Epidermal melanocyte (primary cell): ENCODE measurements at regions not wholly inside any gene's neighbourhood (a gene's known extent, or its start where the extent isn't known, plus 50 kb on each side); places are given as distances from the start of the nearest gene placed in this dataset.
"Not testable (repeated sequence)": the region's sequence is repeated elsewhere in the genome, so short reads cannot be mapped to it uniquely, and the experiment has no call there.

Experiments
- DNase-seq: peaks from one replicate; pipeline ENCODE4 v3.0.0; 2011; ENCODE audit warnings: low spot score; ENCODE audit not compliant: insufficient read length

DNA sequence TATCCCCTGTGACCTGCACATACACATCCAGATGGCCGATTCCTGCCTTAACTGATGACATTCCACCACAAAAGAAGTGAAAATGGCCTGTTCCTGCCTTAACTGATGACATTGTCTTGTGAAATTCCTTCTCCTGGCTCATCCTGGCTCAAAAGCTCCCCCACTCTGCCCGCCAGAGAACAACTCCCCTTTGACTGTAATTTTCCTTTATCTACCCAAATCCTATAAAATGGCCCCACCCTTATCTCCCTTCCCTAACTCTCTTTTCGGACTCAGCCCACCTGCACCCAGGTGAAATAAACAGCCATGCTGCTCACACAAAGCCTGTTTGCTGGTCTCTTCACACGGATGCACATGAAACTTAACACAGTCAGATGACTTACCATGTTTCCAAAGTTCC is 403.8 kb downstream of the TBC1D32 start:
- not testable (repeated sequence) for DNase-seq

DNA sequence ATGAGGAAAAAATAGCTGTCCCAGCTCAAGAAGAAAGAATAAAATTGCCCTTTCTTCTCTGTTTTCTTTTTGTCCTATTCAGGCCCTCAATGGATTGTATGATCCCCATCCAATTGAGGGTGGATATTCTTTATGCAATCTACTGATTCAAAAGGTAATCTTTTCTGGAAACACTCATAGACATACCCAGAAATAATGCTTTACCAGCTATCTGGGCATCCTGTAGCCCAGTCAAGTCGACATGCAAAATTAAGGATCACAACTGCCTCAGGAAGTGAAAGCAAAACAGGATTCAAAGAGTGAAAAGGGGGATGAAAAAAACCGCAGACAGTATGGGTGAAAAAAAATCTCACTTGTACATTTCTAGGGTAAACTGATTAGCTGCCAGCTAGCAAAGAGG is 410.1 kb downstream of the TBC1D32 start:
- DNase-seq: no peak

DNA sequence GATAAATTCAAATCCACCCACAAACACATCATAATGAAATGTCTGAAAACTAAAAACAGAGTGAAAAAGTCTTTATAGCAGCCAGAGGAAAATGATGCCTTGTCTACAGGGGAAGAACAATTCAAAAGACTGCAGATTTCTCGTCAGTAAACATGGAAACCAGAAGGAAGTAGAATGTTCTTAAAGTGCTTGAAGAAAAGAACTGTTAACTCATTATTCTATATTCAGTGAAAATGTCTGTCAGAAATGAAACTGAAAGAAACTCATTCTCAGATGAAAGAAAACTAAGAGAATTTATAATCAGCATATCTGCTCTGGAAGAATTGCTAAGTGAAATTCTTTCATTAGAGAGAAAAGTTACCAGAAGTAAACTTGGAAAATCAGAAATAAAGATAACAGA is 416.1 kb downstream of the TBC1D32 start:
- DNase-seq: no peak

DNA sequence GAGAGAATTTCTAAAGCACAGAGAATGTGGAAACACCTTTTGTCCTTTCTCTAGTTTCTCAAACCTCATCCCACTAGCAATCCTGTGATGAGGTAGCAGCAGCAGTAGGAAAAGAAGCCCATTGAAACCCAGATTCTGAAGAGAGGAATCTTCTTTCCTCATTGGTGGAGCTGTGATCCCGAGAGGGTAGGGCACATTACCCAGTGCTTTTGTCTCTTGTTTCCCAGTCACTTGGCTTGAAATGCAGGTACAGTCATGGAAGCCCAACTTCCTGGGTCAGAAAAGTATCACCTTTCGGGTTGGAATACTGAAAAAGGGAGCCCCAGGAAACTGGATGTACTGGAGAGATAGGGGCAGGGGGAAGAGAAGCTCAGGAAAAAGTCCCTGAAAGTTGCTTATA is 417.4 kb downstream of the TBC1D32 start:
- DNase-seq: no peak

DNA sequence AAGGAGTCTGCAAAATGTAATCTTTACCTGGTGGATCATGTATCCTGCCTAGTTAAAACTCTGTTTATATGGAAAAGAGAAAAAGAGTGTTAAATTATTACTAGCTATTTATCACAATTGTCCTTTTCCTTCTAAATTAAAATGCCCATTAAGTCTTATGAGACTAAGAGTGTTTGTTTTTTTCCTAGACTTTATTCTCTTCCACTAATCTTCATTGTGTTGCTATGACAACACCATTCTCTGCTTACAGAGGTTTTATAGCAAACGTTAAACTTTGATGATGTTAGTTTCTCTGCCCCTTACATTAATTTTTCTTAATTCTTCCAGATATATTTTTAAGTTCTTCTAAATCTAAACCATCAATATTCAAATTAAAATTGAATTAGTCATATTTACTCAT is 420.8 kb downstream of the TBC1D32 start:
- DNase-seq: no peak

DNA sequence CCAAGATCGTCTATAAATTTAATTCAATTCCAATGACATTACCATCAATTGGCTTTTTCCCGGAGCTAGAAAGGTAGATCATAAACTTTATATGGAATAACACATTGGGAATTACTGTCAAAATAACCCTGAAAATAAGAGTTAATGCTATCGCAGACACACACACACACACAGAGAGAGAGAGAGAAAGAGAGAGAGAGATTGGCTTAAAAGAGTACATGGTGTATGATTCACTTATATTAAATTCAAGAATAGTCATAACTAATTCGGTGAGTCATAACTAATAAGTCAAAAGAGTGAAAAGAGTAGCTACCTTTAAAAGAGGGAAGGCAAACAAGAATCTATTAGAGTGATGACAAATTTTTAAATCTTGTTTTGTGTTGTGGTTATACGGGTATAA is 425.5 kb downstream of the TBC1D32 start:
- no peak for DNase-seq

DNA sequence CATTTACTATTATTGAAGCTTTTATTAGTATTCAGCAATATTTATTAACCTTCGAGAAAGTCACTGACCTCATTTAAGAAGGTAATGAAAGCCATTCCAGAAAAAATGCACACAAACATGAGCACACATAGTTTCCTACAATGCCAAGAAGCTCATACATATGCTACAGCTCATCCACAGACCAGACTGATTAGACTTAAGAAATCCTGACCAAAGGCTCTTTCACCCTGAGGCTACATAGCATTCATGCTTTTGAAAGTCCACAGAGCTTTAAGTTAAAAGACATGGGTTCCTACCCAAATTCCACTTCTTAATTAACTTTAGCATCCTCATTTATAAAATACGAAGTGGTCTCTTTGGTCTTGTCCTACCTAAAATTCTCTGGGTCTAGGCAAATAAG is 430.4 kb downstream of the TBC1D32 start:
- no peak for DNase-seq

DNA sequence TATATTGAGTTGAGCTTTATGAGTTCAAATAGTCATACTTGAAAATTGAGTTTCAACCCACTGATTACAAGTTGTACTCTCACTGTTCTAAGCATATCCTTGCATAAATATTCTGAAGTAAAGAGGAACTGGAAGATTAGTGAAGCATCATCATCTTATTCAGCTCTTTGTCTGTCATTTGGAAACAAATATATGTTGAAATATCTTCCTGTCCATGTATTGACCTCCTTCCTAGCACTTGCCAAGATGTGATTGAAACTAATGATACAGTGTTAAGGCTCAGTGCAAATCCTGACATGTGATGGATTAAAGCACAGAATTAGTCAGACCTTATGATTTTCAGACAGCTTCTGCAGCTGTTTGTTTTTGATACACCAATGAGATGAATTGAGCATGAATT is 434.3 kb downstream of the TBC1D32 start:
- no peak for DNase-seq

DNA sequence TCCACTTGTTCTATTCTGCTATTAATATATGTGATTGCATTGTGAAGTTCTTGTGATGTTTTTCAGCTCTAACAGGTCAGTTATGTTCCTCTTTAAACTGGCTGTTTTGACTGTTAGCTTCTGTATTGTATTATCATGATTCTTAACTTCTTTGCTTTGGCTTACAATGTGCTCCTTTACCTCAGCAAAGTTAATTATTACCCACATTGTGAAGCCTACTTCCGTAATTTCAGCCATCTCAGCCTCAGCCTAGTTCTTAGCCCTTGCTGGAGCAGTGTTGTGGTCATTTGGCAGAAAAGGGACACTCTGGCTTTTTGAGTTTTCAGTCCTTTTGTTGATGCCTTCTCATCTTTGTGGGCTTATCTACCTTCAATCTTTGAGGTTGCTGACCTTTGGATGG is 440.2 kb downstream of the TBC1D32 start:
- no peak for DNase-seq

DNA sequence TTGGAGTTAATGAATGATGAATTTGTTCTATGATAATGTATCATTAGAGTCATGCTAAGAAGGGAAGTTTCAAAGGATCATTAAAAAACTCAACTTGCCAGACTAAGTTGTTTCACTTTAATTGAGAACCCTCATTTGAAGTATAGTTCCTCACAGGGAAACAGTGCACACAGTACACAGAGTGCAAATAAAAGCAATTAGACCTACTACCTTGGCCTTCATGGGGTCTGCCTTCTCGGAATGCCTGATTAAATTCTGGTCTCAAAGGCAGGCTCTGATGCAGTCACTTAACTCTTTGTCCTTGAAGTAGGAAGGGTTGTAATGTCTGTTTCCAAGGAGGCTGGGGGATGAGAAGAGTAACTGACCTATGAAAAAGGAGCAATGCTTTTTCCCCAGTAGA is 457.3 kb downstream of the TBC1D32 start:
- no peak for DNase-seq

DNA sequence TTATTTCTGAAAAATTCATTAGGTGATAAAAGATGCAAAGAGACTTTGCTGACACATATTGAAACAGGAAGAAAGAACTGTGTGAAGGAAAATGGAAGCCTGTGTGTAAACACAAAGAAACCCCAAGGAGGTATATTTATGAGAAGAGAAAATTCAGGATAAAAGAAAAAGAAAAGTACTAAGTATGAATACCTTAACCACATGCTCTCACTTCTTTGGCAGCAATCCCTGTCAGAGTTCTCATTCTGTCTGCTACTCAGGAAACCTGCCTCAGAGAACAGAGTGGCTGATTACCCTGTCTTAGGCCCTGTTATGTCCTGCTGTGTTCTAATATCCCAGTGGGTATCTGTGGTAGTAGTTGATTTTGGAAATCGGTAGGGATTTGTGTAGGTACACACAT is 457.9 kb downstream of the TBC1D32 start:
- DNase-seq: no peak

DNA sequence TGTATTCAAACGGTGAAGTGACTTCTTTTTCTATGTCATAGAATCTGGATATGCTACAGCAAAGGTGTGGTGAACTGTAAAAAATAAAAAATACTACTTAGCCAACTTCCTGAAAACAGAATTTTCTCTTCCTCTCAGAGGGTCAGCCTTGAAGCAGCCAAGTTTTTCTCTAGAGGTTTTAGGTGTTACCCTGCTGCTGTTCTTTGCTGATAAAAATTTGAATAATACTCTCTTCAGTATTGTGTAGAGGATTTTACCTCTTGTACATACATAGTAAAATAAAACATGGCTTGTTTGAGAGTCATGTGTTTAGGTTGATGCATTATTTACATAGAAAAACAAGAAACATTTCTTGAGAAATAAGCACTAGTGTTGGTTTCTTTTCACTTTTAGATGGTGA is 458.4 kb downstream of the TBC1D32 start:
- no peak for DNase-seq

DNA sequence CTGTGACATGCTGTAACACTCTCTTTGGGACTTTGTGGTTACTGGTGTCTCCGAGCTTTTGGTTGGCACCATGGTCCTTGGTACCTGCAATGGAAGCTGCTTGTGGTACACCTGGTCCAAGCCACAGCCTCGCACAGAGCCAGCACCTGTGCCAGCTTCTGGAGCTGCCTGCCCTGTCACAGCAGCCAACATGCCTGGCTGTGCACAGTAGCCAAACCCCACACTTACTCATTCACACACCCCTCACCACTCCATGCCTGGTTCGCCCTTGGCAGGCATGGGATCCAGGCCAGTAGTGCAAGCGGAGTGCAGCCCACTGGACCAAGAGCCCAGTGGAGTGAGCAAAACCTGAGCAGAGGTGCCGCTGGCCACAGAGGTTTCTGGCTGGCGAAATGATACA is 459.9 kb downstream of the TBC1D32 start:
- no peak for DNase-seq

DNA sequence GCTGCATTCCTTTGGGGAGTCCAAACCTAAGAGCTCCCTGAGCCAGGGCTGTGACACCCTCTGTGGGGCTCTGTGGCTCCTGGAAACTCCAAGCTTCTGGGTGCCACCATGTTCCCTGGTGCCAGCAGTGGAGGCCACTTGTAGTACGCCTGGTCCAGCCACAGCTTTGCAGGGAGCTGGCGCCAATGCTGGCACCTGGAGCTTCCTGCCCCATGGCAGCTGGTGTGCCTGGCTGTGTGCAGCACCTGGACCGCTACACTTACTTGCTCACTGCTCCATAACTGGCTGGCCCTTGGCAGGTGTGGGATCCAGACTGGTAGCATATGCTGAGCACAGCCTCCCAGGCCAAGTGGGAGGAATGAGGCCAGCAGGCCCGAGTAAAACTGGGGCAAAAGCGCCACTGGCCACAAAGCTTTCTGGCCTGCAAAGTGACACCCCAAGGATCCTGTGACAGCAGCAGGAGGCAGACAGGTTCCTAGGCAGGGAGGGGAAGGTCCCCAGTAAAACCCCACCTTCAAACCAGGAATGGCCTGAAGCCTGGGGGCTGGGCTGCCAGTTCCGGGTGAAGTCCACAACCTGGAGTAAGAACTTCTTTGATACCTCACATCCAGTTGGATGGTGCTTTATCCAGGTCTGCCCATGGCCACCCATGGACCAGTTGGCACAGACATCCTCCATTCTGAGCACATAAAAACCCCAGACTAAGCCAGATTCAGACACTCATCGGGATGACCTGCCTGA is 461.0 kb downstream of the TBC1D32 start:
- no peak for DNase-seq

DNA sequence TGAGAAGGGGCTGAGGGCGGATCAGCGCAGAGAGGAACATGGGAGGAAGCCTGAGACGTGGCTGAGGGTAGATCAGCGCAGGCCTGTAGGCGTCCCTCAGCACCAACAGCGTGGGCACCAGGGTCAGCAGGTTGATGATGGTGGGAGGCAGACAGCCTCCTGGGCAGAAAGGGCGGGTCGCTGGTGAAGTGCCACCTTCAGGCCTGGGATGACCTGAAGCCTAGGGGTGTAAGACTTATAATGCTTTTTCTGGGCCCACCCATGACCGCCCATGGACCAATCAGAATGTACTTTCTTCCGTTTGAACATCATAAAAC is 462.1 kb downstream of the TBC1D32 start:
- DNase-seq: no peak

DNA sequence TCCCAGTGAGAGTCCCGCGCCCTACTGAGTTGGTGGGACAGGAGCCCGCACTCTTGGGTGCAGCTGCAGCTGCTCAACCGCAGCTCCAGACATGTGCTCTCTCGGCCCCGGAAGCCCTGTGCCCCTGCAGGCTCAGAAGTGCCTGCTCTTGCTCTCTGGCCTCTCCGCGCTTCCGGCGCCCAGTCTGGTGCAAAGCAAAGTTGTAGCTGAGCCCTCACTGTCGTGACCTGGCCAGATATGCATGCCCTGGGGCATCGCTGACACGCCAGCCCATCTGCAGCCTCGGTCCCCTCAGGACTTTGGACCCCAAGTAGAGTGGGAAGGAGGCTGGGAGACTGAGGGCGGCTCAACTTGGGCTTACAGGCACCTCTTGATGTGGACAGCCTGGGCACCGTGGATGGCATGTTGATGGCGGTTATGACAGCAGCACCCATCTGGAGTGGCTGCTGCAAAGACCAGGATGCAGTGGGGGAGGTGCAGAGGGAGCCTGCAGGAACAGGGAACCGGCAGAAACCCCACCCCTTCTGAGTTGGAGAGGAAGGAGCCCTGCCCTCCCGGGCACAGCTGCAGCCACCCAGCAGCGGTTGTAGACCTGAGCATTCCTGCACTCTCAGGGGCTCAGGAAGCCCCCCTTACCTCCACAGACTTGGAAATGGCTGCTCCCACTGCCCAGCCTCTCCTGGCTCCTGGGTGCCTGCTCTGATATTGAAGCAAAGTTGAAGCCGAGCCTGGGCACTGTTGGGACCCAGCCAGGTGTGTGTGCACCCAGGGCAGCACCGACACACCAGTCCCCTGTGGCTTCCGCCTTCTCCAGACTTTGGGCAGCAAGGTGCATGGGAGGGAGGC is 462.6 kb downstream of the TBC1D32 start:
- DNase-seq: no peak

DNA sequence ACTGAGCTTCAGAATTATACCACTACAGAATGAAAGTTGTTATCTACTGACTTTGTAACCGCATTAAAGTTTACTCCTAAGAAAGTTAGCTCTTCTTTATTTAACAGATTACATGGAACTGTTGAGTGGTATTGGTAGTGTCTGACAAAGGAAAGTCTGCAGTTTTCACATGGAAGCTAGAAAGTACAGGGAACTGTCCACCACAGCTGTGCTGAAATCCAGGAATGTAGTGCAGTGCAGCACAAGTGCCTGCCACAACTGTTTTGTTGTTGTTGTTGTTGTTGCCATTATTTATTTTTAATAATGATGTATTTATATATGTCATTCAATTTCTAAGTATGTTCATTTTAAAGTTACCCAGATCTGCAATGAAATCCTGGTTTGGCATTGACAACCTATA is 464.9 kb downstream of the TBC1D32 start:
- no peak for DNase-seq

DNA sequence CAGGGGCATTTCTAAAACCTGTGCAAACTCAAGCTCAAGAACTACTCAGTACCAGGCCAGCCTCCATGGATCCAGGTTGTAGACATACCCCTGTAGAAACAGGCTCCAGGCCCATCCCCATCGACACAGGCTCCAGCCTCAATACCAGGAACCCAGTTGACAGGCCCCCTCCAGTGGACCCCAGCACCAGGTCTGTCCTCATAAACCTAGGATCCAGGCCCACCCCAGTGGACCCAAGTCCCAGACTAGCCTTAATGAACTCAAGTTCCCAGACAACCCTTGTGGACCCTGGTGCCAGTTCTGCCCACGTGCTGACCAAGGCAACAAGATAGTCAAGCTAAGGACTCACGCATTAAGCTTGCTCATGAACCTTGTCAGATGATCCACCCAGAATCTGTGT is 476.9 kb downstream of the TBC1D32 start:
- DNase-seq: no peak

DNA sequence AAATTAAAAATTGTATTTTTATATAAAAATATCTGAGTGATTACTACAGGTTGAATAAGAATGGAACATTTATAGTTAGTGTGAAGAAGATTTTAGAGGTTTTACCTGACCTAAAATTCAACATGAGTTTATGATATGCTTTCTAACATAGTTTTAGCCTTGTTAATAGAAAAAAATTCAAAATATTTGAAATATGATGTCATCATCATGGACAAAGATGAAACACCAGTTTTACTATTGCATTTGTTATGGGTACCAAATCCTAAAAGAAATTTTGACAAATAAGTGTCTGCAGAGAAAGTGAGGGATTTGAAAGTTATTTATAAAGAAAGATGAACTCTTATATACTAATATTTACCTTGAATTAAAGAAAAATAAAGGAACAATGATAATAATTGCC is 479.7 kb downstream of the TBC1D32 start:
- no peak for DNase-seq

DNA sequence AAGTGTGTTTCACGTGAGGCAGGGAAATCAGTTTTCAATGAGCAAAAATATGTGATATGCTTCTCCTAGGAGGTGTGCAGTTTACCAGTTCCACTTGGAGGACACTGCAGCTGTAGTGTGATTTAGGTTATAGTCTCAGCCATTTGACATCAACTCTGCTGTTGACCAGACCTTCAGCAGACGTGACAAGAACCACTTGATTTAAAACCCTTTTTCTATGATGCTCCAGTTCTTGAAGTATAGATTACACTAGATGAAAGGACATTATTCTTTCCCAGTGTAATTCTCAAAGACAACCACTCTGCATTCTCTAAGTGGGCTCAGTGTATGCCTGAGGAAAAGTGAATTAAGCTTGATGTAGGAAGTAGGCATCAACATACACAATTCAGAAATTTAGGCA is 480.8 kb downstream of the TBC1D32 start:
- no peak for DNase-seq

DNA sequence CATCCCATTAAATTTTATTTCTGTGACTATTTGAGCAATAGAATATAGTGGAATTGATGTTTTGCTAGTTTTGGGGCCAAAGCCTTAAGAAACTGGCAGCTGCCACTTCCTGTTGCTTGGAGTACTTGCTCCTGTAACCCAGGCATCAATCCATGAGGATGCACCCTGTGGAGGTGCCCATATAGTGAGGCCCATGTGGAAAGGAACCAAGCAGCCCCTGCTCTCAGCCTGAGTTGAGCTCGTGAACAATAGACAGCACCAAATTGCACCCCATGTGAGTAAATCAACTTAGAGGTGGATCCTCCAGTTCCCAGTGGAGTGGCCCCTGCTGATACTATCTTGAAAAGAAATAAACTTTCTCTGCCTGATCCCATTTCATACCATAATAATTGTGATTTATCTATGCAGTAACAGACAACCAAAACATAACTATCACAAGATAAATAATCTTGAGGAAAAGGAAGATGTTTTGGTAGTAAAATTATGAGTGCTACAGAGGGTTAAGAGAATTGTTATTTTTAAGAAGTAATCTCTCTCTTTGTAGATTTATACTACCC is 481.9 kb downstream of the TBC1D32 start:
- no peak for DNase-seq

DNA sequence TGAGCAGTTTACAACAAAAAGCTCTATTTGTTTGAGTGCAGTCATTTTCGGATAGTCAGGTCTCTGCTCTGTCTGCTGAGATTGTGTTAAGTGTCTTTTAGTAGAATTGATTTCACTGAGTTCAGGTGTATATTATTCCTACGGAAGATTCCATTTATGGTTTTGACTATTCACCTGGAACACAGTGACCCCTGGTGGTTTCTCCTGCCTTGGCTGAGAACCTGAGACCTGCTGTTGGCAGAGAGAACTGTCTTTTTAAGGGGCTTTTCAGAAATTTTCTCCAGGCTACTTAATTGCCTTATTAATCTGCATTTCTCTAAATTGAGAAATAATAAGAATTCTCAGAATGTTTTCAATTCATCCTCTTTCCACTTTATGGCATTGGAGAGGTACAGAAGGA is 508.0 kb downstream of the TBC1D32 start:
- no peak for DNase-seq

DNA sequence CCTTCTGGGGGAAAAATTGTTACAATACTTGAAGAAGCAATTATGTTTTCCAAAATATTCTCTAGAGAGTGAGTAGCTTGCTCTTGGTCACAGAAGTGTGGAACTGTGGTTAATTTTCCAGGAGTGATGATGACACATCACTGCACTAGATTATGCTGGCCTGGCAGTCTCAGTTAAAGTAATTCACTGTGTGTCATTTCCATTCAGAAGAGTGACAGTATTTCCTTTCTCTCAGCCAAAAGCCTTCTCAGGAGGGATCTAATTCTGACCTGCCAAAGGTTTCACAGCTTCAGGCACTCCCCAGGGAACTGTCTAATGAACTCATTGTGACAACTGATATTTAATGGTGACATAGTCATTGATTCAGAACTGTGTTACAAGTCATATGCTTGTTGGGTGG is 517.5 kb downstream of the TBC1D32 start:
- no peak for DNase-seq
